ENCODE measurements at regions not wholly inside any gene's neighbourhood (a gene's known extent, or its start where the extent isn't known, plus 50 kb on each side); places are given as distances from the start of the nearest gene placed in this dataset.
"Not testable (repeated sequence)": the region's sequence is repeated elsewhere in the genome, so short reads cannot be mapped to it uniquely, and the experiment has no call there.

DNA sequence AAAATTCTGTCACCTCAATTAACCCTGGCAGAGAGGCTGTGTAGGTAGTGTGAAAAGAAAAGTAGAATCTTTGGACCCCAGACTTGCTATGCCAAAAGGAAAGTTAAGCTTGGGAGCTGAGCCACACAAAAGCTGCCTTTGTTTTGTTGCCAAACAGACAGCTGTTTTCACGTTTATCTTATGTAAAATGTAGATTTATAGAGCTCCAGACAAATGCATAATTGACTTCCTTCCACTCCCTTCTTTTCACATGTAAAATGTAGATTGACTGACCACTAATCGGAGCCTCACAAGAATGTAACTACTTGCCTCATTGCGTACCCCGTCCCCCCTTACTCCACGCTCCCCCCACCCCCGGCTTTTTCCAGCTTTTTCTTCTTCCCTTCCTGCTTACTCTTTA, 2302.2 kb upstream of the RAG2 start:
- no peak for DNase-seq (ENCODE audit: low spot score)
- H3K9me3 Mint-ChIP-seq (ENCODE audit: low read depth) = peaks cover 6% of the 10 kb centered on the region
- TF ChIP-seq, protein P1, sequence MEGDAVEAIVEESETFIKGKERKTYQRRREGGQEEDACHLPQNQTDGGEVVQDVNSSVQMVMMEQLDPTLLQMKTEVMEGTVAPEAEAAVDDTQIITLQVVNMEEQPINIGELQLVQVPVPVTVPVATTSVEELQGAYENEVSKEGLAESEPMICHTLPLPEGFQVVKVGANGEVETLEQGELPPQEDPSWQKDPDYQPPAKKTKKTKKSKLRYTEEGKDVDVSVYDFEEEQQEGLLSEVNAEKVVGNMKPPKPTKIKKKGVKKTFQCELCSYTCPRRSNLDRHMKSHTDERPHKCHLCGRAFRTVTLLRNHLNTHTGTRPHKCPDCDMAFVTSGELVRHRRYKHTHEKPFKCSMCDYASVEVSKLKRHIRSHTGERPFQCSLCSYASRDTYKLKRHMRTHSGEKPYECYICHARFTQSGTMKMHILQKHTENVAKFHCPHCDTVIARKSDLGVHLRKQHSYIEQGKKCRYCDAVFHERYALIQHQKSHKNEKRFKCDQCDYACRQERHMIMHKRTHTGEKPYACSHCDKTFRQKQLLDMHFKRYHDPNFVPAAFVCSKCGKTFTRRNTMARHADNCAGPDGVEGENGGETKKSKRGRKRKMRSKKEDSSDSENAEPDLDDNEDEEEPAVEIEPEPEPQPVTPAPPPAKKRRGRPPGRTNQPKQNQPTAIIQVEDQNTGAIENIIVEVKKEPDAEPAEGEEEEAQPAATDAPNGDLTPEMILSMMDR (IDR thresholded peaks at IDR 0.05) = no peak
- no peak overlapping the region for H3K27ac Mint-ChIP-seq (ENCODE audit: unreplicated experiment)
- H3K27me3 Mint-ChIP-seq (ENCODE audit: low read depth) = peaks cover 22% of the 10 kb centered on the region
- no peaks in the 10 kb centered on the region for H3K36me3 Mint-ChIP-seq (ENCODE audit: low read depth)
- H3K4me1 Mint-ChIP-seq (ENCODE audit: low read depth) = no peaks in the 10 kb centered on the region
- no peak overlapping the region for H3K4me3 Mint-ChIP-seq (ENCODE audit: unreplicated experiment)

DNA sequence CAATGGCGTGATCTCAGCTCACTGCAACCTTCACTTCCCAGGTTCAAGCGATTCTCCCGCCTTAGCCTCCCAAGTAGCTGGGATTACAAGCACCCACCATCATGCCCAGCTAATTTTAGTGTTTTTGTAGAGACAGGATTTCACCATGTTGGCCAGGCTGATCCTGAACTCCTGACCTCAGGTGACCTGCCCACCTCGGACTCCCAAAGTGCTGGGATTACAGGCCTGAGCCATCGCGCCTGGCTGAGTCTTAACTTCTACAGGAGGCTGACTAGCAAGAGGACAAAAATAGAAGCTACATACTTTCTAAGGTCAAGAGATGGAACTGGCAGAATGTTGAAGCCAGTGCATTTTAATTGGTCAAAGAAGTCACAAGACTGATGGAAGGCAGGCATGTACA, 2296.2 kb upstream of the RAG2 start:
- H3K4me1 Mint-ChIP-seq (ENCODE audit: low read depth); H3K27ac Mint-ChIP-seq (ENCODE audit: unreplicated experiment); DNase-seq (ENCODE audit: low spot score); H3K36me3 Mint-ChIP-seq (ENCODE audit: low read depth); H3K4me3 Mint-ChIP-seq (ENCODE audit: unreplicated experiment): not testable (repeated sequence)
- Mint-ChIP-seq H3K27me3 (ENCODE audit: low read depth) (peaks cover 17% of the 10 kb centered on the region), H3K9me3 (ENCODE audit: low read depth) (peaks cover 11% of the 10 kb centered on the region)

DNA sequence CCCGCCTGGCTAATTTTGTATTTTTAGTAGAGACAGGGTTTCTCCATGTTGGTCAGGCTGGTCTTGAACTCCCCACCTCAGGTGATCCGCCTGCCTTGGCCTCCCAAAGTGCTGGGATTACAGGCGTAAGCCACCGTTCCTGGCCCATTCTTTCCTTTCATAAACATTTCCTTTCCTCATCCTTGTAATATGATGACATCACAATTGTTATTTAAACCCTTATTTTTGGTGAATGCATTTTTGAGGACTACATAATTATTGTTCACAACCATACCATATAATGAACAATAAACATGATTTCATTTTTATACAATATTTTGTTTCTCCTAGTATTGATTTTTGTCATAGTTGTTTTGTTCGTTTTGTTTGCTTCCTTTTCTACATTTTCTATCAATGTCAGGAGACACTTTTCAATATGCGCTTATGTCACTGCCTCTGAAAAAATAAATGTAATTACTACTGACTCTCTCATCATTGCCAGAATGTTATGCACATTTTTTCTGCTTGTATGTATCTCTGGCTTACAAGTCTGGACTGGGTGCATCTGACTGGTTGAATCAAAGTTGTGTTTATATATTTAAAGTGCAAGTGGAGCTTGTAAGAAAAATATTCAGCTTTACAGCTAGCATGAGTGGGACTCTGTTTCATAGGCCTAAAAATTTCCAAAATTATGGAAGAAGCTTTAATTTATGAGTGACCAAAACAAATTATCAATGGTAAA, 2286.3 kb upstream of the RAG2 start:
- no peak for DNase-seq (ENCODE audit: low spot score)
- TF ChIP-seq, protein P1 (IDR thresholded peaks at IDR 0.05) = no peak
- no peaks in the 10 kb centered on the region for H3K36me3 Mint-ChIP-seq (ENCODE audit: low read depth)
- no peaks in the 10 kb centered on the region for H3K4me1 Mint-ChIP-seq (ENCODE audit: low read depth)
- no peak overlapping the region for H3K4me3 Mint-ChIP-seq (ENCODE audit: unreplicated experiment)
- H3K27ac Mint-ChIP-seq (ENCODE audit: unreplicated experiment) = no peak overlapping the region
- no peaks in the 10 kb centered on the region for H3K9me3 Mint-ChIP-seq (ENCODE audit: low read depth)
- peaks cover 4% of the 10 kb centered on the region for H3K27me3 Mint-ChIP-seq (ENCODE audit: low read depth)

DNA sequence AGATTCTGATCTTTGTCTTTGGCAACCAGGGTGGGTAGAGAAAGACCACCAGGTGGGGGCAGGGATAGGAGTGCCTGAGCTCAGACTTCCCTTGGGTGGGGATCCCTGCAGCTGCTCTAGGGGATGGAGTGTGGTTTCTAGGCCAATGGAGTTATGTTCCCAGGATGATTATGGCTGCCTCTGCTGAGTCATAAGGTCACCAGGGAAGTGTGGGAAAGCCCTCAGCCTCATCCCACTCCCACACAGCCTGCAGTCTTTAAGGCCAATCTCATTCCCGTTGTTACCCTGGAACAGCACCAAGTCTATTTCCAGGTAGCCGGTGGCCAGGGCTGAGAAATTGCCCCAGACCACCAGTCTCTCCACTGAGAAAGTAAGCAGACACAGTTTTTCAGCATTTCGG, 2269.3 kb upstream of the RAG2 start:
- no peak overlapping the region for H3K4me3 Mint-ChIP-seq (ENCODE audit: unreplicated experiment)

DNA sequence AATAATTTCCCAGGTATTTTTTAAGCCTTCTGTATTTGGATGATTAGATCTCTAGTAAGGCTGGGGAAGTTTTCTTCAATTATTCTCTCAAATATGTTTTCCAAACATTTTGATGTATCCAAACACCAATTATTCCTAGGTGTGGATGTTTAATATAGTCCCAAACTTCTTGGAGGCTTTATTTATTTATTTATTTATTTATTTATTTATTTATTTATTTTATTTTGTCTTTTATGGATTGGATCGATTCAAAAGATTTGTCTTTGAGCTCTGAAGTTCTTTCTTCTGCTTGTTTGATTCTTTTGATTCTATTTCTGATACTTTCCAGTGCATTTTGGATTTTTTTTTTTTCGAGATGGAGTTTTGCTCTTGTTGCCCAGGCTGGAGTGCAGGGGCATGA, 2267.9 kb upstream of the RAG2 start:
- peaks cover 37% of the 10 kb centered on the region for H3K9me3 Mint-ChIP-seq (ENCODE audit: low read depth)
- no peaks in the 10 kb centered on the region for H3K4me1 Mint-ChIP-seq (ENCODE audit: low read depth)
- TF ChIP-seq, protein P1 (IDR thresholded peaks at IDR 0.05) = no peak
- DNase-seq (ENCODE audit: low spot score) = no peak
- no peaks in the 10 kb centered on the region for H3K27me3 Mint-ChIP-seq (ENCODE audit: low read depth)
- H3K27ac Mint-ChIP-seq (ENCODE audit: unreplicated experiment) = no peak overlapping the region
- no peak overlapping the region for H3K4me3 Mint-ChIP-seq (ENCODE audit: unreplicated experiment)
- peaks cover 5% of the 10 kb centered on the region for H3K36me3 Mint-ChIP-seq (ENCODE audit: low read depth)

More for the DNA sequence above, 2269.3 kb upstream of the RAG2 start:
- no peak for DNase-seq (ENCODE audit: low spot score)
- TF ChIP-seq, protein P1 (IDR thresholded peaks at IDR 0.05) = no peak
- H3K36me3 Mint-ChIP-seq (ENCODE audit: low read depth) = peaks cover 5% of the 10 kb centered on the region
- peaks cover 34% of the 10 kb centered on the region for H3K9me3 Mint-ChIP-seq (ENCODE audit: low read depth)
- H3K27ac Mint-ChIP-seq (ENCODE audit: unreplicated experiment) = no peak overlapping the region
- H3K4me1 Mint-ChIP-seq (ENCODE audit: low read depth) = no peaks in the 10 kb centered on the region
- no peaks in the 10 kb centered on the region for H3K27me3 Mint-ChIP-seq (ENCODE audit: low read depth)

DNA sequence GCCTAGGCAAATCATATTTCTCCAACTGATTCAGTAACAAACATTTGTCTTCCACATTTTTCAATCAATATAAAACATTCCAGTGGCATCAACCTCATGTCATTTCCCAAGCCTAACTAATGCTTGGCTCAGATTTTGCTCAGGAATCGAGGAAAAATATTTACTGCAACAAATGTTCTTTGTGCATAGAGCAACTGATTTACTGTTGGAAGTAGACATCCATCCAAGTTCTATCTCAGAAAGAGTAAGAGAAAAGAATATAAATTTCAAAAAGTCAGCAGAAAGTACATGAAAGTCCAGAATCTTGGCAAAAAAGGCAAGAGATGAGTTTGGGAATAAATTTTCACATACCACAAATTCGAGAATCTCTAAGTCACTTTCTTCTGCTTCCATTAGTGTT, 2245.0 kb upstream of the RAG2 start:
- DNase-seq (ENCODE audit: low spot score) = no peak
- Mint-ChIP-seq H3K27me3 (ENCODE audit: low read depth) (no peaks in the 10 kb centered on the region), H3K27ac (ENCODE audit: unreplicated experiment) (no peak overlapping the region), H3K4me1 (ENCODE audit: low read depth) (no peaks in the 10 kb centered on the region), H3K36me3 (ENCODE audit: low read depth) (peaks cover 3% of the 10 kb centered on the region), H3K4me3 (ENCODE audit: unreplicated experiment) (no peak overlapping the region), H3K9me3 (ENCODE audit: low read depth) (peaks cover 10% of the 10 kb centered on the region)
- TF ChIP-seq, protein P1 (IDR thresholded peaks at IDR 0.05) = no peak

Data from chondrocyte (in vitro differentiated cells).